DOHH2 (cell line): ENCODE measurements at regions not wholly inside any gene's neighbourhood (a gene's known extent, or its start where the extent isn't known, plus 50 kb on each side); places are given as distances from the start of the nearest gene placed in this dataset.

Experiments used
- H3F3A ChIP-seq: fragments of 200-600 bp; sonication (generic), shearing (Covaris generic); 2 replicates; pipeline ENCODE4 v1.6.0; 2016; ENCODE audit warnings: antibody characterized with exemption, mild to moderate bottlenecking; ENCODE audit not compliant: control insufficient read depth, insufficient read depth
- H3K27ac ChIP-seq: fragments of 200-600 bp; sonication (generic); 2 replicates; pipeline ENCODE4 v1.5.1; 2014; ENCODE audit warnings: low read depth, mild to moderate bottlenecking, low read length, moderate library complexity
- H3K27me3 ChIP-seq: fragments of 200-600 bp; sonication (generic); 2 replicates; pipeline ENCODE4 v1.6.1; 2014; ENCODE audit warnings: mild to moderate bottlenecking, low read length, mixed read lengths; ENCODE audit not compliant: control insufficient read depth
- H3K36me3 ChIP-seq: fragments of 200-600 bp; sonication (generic); 2 replicates; pipeline ENCODE4 v1.6.1; 2014; ENCODE audit warnings: mild to moderate bottlenecking, low read length, moderate library complexity, mixed read lengths; ENCODE audit not compliant: control insufficient read depth
- H3K4me1 ChIP-seq: fragments of 200-600 bp; sonication (generic); 2 replicates; pipeline ENCODE4 v1.6.1; 2014; ENCODE audit warnings: mild to moderate bottlenecking, low read length, mixed read lengths; ENCODE audit not compliant: control insufficient read depth
- H3K4me2 ChIP-seq: fragments of 200-600 bp; sonication (generic); 2 replicates; pipeline ENCODE4 v1.6.0; 2014; ENCODE audit warnings: mild to moderate bottlenecking, low read length, moderate library complexity
- H3K4me3 ChIP-seq: fragments of 200-600 bp; sonication (generic); 2 replicates; pipeline ENCODE4 v1.5.1; 2014; ENCODE audit warnings: mild to moderate bottlenecking, low read length, mixed read lengths
- H3K79me2 ChIP-seq: fragments of 200-600 bp; sonication (generic); 2 replicates; pipeline ENCODE4 v1.6.1; 2014; ENCODE audit warnings: mild to moderate bottlenecking, low read length, mixed read lengths; ENCODE audit not compliant: control insufficient read depth
- H3K9me2 ChIP-seq: fragments of 200-600 bp; sonication (generic); replicated peaks from 2 replicates; pipeline ENCODE4 v1.6.1; 2014; ENCODE audit warnings: mild to moderate bottlenecking, low read length, mixed read lengths; ENCODE audit not compliant: control insufficient read depth
- H3K9me3 ChIP-seq: fragments of 200-600 bp; sonication (generic); 2 replicates; pipeline ENCODE4 v1.6.1; 2014; ENCODE audit warnings: antibody characterized with exemption, low read length, mixed read lengths; ENCODE audit not compliant: control insufficient read depth, insufficient read depth
- H4K20me1 ChIP-seq: fragments of 200-600 bp; sonication (generic); 2 replicates; pipeline ENCODE4 v1.6.0; 2014; ENCODE audit warnings: low read depth, mild to moderate bottlenecking, antibody characterized with exemption, low read length, moderate library complexity; ENCODE audit not compliant: control insufficient read depth, insufficient read depth
- CTCF ChIP-seq: fragments of 200-600 bp; sonication (generic); IDR thresholded peaks from one replicate; pipeline ENCODE4 v1.5.1; 2014; ENCODE audit warnings: antibody characterized with exemption, mild to moderate bottlenecking, low read depth, low read length; ENCODE audit not compliant: poor library complexity, severe bottlenecking
- EZH2phosphoT487 ChIP-seq: fragments of 200-600 bp; sonication (generic); IDR thresholded peaks from 2 replicates; pipeline ENCODE4 v1.6.1; 2017; ENCODE audit warnings: borderline replicate concordance, mild to moderate bottlenecking, antibody characterized with exemption, low read length, moderate library complexity, mixed read lengths

GRCh38 chr3:88209356-88209755 is 59.6 kb downstream of the C3orf38 start:
- no peaks in the 10 kb centered on the region for H3F3A ChIP-seq
- no peaks in the 10 kb centered on the region for H3K79me2 ChIP-seq
- H4K20me1 ChIP-seq: no peaks in the 10 kb centered on the region
- H3K36me3 ChIP-seq: no peaks in the 10 kb centered on the region
- H3K9me3 ChIP-seq: no peaks in the 10 kb centered on the region
- no peaks in the 10 kb centered on the region for H3K27me3 ChIP-seq
- no peaks in the 10 kb centered on the region for H3K9me2 ChIP-seq
- H3K4me3 ChIP-seq: no peak overlapping the region
- H3K27ac ChIP-seq: no peak overlapping the region
- H3K4me1 ChIP-seq: no peaks in the 10 kb centered on the region
- TF ChIP-seq EZH2phosphoT487 (no peak), CTCF (no peak)
- no peak overlapping the region for H3K4me2 ChIP-seq

- Histone ChIP-seq H3K4me2 (no peak overlapping the region), H3K9me3 (no peaks in the 10 kb centered on the region), H3K4me3 (no peak overlapping the region), H3F3A (no peaks in the 10 kb centered on the region), H3K9me2 (no peaks in the 10 kb centered on the region), H3K4me1 (no peaks in the 10 kb centered on the region), H3K27me3 (no peaks in the 10 kb centered on the region), H4K20me1 (no peaks in the 10 kb centered on the region), H3K27ac (no peak overlapping the region), H3K36me3 (no peaks in the 10 kb centered on the region), H3K79me2 (no peaks in the 10 kb centered on the region)
- TF ChIP-seq CTCF (no peak), EZH2phosphoT487 (no peak)
Measured at GRCh38 chr3:88211096-88211890, 61.5 kb downstream of the C3orf38 start.

GRCh38 chr3:88219138-88219792 is 69.5 kb downstream of the C3orf38 start:
- Histone ChIP-seq H3K4me2 (no peak overlapping the region), H3K4me1 (0 out of 2 replicates have a peak, but pooled peaks cover 2% of the 10 kb centered on the region), H3K4me3 (no peak overlapping the region), H3K9me3 (no peaks in the 10 kb centered on the region), H3K27me3 (no peaks in the 10 kb centered on the region), H3K36me3 (no peaks in the 10 kb centered on the region), H3F3A (no peaks in the 10 kb centered on the region), H4K20me1 (no peaks in the 10 kb centered on the region), H3K79me2 (no peaks in the 10 kb centered on the region), H3K9me2 (no peaks in the 10 kb centered on the region), H3K27ac (no peak overlapping the region)
- TF ChIP-seq EZH2phosphoT487: no peak
- TF ChIP-seq CTCF: peak; percentile 75
